ENCODE measurements at regions not wholly inside any gene's neighbourhood (a gene's known extent, or its start where the extent isn't known, plus 50 kb on each side); places are given as distances from the start of the nearest gene placed in this dataset.
A peak's percentile ranks its signal among the peaks of the same experiment; 100 is the strongest.
"Not testable (repeated sequence)": the region's sequence is repeated elsewhere in the genome, so short reads cannot be mapped to it uniquely, and the experiment has no call there.

- DNase-seq: no peak
These were observed 325.8 kb downstream of the ANTXR2 start for GRCh38 chr4:79747252-79747651.

DNA sequence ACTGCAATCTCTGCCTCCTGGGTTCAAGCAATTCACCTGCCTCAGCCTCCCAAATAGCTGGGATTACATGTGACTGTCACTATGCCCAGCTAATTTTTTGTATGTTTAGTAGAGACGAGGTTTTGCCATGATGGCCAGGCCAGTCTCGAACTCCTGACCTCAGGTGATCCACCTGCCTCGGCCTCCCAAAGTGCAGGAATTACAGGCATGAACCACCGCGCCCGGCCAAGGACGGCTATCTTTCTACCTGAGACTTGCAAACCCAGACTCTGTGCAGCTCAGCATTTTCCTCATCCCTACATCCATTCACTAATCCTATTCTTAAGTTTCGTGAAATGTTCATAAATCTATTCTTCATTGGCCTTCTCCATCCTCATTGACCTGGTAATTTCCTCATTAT, 330.0 kb downstream of the ANTXR2 start:
- DNase-seq: no peak

DNA sequence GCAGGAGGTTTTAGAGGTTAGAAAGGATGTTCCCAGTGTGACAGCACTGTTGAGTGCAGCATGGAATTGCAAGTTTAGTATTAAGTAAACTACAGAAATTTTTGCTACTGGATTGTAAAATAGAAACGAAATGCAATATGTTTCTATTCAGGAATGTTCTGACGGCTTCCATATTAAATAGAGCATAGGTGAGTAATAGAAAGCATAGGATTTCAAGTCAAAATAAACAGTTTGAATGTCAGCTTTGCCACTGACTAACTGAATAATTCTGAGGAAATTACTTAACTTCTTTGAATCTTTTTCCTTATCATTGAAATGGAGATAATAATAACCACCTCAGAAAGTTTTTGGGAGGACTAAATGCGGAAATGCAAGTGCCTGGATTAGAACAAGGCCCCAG, 331.9 kb upstream of the GK2 start:
- DNase-seq: no peak

- DNase-seq: no peak
These were observed 315.5 kb upstream of the GK2 start for GRCh38 chr4:79723507-79723906.

- no peak for DNase-seq
These were observed 292.3 kb upstream of the GK2 start for GRCh38 chr4:79700356-79700755.

GRCh38 chr4:79697444-79697843, 289.4 kb upstream of the GK2 start:
- DNase-seq: no peak

GRCh38 chr4:79696534-79696933, 288.5 kb upstream of the GK2 start:
- not testable (repeated sequence) for DNase-seq

GRCh38 chr4:79695848-79696247, 287.8 kb upstream of the GK2 start:
- no peak for DNase-seq

DNA sequence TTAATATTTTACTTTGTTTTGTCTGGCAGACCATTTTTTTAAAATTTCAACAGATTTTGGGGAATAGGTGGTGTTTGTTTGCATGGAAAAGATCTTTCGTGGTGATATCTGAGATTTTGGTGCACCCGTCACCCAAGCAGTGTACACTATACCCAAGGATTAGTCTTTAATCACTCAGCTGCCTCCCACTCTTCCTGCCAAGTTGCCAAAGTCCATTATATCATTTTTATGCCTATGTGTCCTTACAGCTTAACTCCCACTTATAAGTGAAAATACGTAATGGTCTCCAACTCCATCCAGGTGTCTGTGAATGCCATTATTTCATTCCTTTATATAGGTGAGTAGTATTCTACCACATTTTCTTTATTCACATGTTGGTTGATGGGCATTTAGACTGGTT, 281.7 kb upstream of the GK2 start:
- no peak for DNase-seq

GRCh38 chr4:79688691-79689090, 280.7 kb upstream of the GK2 start:
- no peak for DNase-seq

GRCh38 chr4:79687006-79687405, 279.0 kb upstream of the GK2 start:
- peak in 1 of 3 donors; percentile 28 for DNase-seq

- DNase-seq: no peak
These were observed 277.5 kb upstream of the GK2 start for GRCh38 chr4:79685542-79685941.

DNA sequence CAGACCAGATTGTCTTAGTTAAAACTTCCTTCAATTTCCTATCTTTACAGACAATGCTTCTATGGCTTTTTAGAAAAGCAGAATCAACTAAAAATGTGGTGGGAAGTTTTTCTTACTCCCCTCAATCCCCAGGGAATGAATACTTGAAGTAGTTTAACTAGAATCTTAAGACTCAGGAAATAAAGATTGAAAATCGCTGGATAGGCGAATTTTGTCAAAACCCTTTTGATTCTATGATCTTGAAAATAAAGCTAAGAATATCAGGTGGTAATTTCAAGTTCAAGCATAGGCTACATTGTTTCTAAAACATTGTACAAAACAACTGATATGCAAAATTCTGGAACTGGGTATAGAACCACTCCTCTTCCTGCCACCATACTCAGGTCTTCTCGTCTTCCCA, 276.5 kb upstream of the GK2 start:
- no peak for DNase-seq

- peak in 2 of 3 donors; percentile 46 to 65 for DNase-seq
These were observed 274.9 kb upstream of the GK2 start for GRCh38 chr4:79682801-79683530.

DNA sequence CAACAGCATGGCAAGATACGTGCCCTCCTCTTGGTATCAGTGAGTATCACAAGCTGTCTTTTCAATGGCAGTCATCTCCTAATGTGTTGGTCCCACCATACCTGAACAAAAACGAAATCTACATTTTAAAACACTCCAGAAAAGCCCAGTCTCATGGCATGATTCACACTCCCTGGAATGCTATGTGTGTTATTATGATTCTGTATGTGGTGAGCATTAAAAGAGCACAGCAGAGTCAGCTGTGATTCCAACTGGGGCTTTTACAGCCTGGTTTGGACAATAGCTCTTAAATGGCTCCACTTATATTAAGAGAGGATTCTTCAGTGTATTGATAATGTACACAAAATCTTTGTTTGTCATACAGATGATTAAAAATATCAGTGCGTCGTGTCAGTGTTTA, 274.1 kb upstream of the GK2 start:
- no peak for DNase-seq

DNA sequence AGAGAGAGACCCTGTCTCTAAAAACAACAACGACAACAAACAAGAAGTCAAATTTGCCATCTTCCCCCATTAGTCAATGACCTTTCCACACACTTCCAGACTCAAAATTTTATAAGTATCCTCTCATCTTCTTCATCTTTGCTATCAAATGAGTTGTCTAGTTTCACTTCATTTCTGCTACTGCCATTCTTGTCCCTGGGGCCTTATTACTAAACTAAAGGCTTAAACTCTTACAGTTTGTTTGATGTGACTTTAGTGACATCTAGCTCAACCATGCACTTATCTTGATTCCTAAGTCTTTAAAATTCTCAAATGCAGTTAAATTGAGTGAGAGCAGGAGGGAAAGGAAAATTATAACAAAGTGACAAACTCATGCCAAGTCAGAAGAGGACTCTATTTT, 271.8 kb upstream of the GK2 start:
- DNase-seq: no peak

DNA sequence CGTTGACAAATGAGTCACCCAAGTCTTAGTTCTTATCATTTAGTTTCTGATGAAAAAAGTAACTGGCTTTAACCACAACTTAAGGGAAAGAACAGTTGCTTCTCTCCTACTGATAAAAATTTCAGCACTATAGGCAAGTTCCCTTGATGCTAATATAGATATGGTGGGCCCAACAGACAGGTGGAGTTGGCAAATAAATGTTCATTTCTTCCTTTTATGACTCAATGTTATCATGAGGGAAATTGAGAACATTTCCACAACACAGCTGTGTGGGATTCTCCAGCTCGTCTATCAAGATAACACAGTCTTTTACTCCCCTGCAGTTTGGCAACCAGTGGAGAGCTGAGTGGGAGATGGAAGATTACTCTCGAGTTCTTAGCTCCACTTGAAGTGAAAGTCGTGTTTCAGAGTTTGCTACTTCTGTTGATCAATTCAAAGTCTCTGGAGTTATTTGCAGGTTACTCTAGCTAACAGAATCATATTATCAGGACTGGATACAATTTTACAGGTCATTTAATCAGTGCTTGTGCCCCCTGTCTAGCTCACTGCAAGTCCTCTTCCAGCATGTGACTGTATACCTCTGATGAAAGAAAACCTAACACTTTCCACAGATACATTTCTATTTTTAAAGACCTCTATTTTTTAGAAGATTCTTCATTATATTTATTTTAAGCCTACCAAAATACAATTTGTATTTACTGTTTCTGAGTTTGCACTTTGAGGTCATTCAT, 270.6 kb upstream of the GK2 start:
- no peak for DNase-seq

GRCh38 chr4:79676705-79677104, 268.7 kb upstream of the GK2 start:
- DNase-seq: no peak

DNA sequence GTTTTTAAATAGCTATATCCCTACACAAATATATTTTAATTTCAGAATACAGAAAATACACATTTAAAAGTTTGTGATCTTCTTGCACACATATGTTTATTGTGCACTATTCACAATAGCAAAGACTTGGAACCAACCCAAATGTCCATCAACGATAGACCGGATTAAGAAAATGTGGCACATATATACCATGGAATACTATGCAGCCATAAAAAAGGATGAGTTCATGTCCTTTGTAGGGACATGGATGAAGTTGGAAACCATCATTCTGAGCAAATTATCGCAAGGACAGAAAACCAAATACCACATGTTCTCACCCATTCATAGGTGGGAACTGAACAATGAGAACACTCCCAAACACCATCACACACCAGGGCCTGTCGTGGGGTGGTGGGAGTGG, 266.9 kb upstream of the GK2 start:
- not testable (repeated sequence) for DNase-seq

DNA sequence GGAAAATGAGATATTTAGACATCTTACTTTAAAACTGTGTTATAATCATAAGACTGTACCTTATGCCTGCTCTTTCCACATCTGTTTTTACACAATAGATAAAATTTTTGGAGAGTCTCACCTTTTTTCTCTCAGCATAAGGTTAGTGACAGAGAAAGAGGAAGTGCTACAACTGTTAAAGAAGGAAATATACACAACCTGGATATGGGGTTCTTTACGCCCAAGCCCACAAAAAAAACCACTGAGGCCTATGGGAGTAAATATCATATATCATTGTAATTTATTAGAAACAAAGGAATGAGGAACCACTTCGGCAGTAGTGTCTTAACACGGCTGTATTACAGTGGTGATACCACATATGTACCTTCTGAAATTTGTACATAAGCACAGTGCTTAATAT, 265.9 kb upstream of the GK2 start:
- no peak for DNase-seq

DNA sequence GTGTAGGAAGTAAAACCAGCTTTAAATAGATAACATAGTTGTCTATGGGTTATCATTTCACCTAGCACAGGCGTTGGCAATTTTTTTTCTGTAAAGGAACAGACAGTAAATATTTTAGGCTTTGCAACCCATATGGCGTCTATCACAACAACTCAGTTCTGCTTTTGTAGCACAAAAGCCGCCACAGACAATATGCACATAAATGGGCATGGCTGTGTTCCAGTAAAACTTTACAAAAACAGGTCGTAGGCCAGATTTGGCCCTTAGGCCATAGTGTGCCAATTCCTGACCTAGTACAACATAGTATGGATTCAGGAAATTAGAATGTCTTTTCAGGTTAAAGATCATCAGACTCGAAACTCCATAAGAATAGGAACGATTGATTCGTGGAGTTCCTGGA, 265.3 kb upstream of the GK2 start:
- DNase-seq: no peak

DNA sequence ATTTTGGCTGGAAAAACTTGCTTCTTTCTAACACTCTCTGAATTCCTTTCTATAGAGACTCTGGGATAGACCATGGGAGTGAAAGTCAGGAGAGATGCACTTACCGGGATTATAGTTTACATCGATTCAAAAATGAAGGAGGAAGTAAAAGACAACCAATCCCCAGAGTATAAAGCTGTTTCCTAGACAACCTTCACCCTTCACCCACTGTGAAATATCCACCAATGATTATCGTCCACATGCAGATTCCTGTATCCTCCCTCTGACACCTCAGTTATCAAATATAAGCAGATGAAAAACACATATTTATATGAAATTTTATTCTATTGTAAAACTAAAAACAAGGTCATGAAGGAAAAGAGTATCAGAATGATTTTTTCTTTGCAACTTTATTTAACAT, 258.8 kb upstream of the GK2 start:
- no peak for DNase-seq

DNA sequence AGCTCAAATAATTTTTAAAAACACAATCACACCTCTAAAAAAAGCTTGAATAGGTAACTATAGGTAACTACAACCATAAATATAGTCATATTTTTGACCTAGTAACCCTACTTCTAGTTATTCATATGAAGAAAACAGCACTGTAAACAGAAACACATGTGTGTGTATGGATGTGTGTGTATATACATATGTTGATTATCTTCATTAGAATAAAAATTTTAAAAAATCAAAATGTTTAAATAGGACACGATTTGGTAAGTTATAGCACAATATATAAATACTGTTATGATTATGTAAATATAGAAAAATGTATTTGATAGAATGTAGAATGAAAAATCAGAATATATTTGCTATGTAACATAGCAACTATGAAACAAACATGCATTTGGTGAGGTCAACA, 258.1 kb upstream of the GK2 start:
- no peak for DNase-seq

- no peak for DNase-seq
These were observed 255.8 kb upstream of the GK2 start for GRCh38 chr4:79663865-79664264.

Measured in muscle of back (tissue), 3 donors.